ENCODE measurements at regions not wholly inside any gene's neighbourhood (a gene's known extent, or its start where the extent isn't known, plus 50 kb on each side); places are given as distances from the start of the nearest gene placed in this dataset.

- no peak for TF ChIP-seq ZNF274 (IDR thresholded peaks at IDR 0.05; ENCODE audit: borderline replicate concordance, extremely low read depth, low read length)
- TF ChIP-seq SIN3A (conservative IDR thresholded peaks at IDR 0.05 in 1 of 2, IDR thresholded peaks at IDR 0.05 in 1 of 2; ENCODE audit: low read depth in 1 of 2, low read length in 2 of 2): no peak
- no peak for TF ChIP-seq GTF2F1 (IDR thresholded peaks at IDR 0.05; ENCODE audit: borderline replicate concordance, low read depth, low read length)
- TF ChIP-seq MAFK (IDR thresholded peaks at IDR 0.05; ENCODE audit: low read depth, low read length): no peak
Measured at GRCh38 chr13:21805733-21806132, 134.9 kb downstream of the FGF9 start (continued).
